ENCODE measurements at regions not wholly inside any gene's neighbourhood (a gene's known extent, or its start where the extent isn't known, plus 50 kb on each side); places are given as distances from the start of the nearest gene placed in this dataset.
A peak's percentile ranks its signal among the peaks of the same experiment; 100 is the strongest.

- no peak for DNase-seq (ENCODE audit: extremely low spot score, unreplicated experiment)
- Mint-ChIP-seq H3K9me3 (ENCODE audit: unreplicated experiment) (peaks cover 5% of the 10 kb centered on the region), H3K4me3 (ENCODE audit: unreplicated experiment) (no peak overlapping the region)
Measured at GRCh38 chr12:14281539-14281938, 83.9 kb upstream of the ATF7IP start.

DNA sequence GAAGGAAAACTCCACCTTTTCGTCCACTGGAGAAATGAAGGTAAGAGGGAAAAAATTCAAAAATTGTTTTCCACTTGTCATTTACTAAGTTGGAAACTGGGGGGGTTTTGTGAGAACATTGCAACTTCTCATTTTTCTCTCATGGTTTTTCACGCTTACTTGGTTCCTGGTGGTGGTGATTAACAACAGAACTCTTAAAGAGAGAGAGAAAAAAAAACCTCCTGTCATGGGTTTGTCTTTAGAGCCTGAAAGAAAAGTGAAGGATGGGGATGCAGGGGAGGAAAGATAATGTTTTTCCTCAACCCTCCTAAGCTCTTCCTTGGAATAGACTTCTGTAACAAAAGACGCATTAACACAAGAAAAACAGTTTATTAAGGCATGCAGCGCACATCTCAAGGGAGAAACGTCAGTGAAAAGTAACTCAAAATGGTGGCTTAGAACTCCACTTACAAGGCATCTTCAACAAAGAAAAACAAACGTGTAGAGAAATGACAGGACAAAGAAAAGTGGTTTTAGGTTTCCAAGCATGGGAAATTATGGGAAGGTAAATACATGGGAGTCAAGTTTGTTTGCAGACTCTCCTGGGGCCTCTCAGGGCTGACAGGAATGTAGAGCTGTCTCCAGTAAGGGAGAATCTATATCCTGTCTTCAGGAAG, 81.9 kb upstream of the ATF7IP start:
- no peak for TF ChIP-seq CTCF (IDR thresholded peaks at IDR 0.05)
- no peak for DNase-seq (ENCODE audit: extremely low spot score, unreplicated experiment)
- no peak overlapping the region for H3K4me3 Mint-ChIP-seq (ENCODE audit: unreplicated experiment)

More at GRCh38 chr12:14281539-14281938, 83.9 kb upstream of the ATF7IP start:
- H3K27ac Mint-ChIP-seq (ENCODE audit: unreplicated experiment), result no peak overlapping the region
- peaks cover 10% of the 10 kb centered on the region for H3K4me1 Mint-ChIP-seq (ENCODE audit: unreplicated experiment)
- H3K27me3 Mint-ChIP-seq (ENCODE audit: unreplicated experiment), result no peaks in the 10 kb centered on the region
- no peaks in the 10 kb centered on the region for H3K36me3 Mint-ChIP-seq (ENCODE audit: unreplicated experiment)
- no peak for TF ChIP-seq CTCF (IDR thresholded peaks at IDR 0.05)

GRCh38 chr12:14284184-14284722, 81.2 kb upstream of the ATF7IP start:
- DNase-seq (ENCODE audit: extremely low spot score, unreplicated experiment), result no peak
- H3K27me3 Mint-ChIP-seq (ENCODE audit: unreplicated experiment), result no peaks in the 10 kb centered on the region
- no peak overlapping the region for H3K4me3 Mint-ChIP-seq (ENCODE audit: unreplicated experiment)

More for the DNA sequence above, 81.9 kb upstream of the ATF7IP start:
- H3K27me3 Mint-ChIP-seq (ENCODE audit: unreplicated experiment), result no peaks in the 10 kb centered on the region
- H3K36me3 Mint-ChIP-seq (ENCODE audit: unreplicated experiment), result no peaks in the 10 kb centered on the region
- H3K9me3 Mint-ChIP-seq (ENCODE audit: unreplicated experiment), result peaks cover 5% of the 10 kb centered on the region
- H3K27ac Mint-ChIP-seq (ENCODE audit: unreplicated experiment), result peak overlapping the region; percentile 35
- H3K4me1 Mint-ChIP-seq (ENCODE audit: unreplicated experiment), result peaks cover 10% of the 10 kb centered on the region

GRCh38 chr12:14289601-14290000, 75.9 kb upstream of the ATF7IP start:
- DNase-seq (ENCODE audit: extremely low spot score, unreplicated experiment), result no peak
- peaks cover 10% of the 10 kb centered on the region for H3K9me3 Mint-ChIP-seq (ENCODE audit: unreplicated experiment)
- no peak overlapping the region for H3K4me3 Mint-ChIP-seq (ENCODE audit: unreplicated experiment)
- H3K27ac Mint-ChIP-seq (ENCODE audit: unreplicated experiment), result no peak overlapping the region
- no peaks in the 10 kb centered on the region for H3K36me3 Mint-ChIP-seq (ENCODE audit: unreplicated experiment)
- no peaks in the 10 kb centered on the region for H3K27me3 Mint-ChIP-seq (ENCODE audit: unreplicated experiment)
- H3K4me1 Mint-ChIP-seq (ENCODE audit: unreplicated experiment), result no peaks in the 10 kb centered on the region
- TF ChIP-seq CTCF (IDR thresholded peaks at IDR 0.05), result no peak

More at GRCh38 chr12:14284184-14284722, 81.2 kb upstream of the ATF7IP start:
- Mint-ChIP-seq H3K4me1 (ENCODE audit: unreplicated experiment) (peaks cover 10% of the 10 kb centered on the region), H3K36me3 (ENCODE audit: unreplicated experiment) (no peaks in the 10 kb centered on the region), H3K9me3 (ENCODE audit: unreplicated experiment) (peaks cover 5% of the 10 kb centered on the region), H3K27ac (ENCODE audit: unreplicated experiment) (peak overlapping the region; percentile 35)
- no peak for TF ChIP-seq CTCF (IDR thresholded peaks at IDR 0.05)

- no peak for DNase-seq (ENCODE audit: extremely low spot score, unreplicated experiment)
- Mint-ChIP-seq H3K27me3 (ENCODE audit: unreplicated experiment) (no peaks in the 10 kb centered on the region), H3K9me3 (ENCODE audit: unreplicated experiment) (peaks cover 10% of the 10 kb centered on the region), H3K4me1 (ENCODE audit: unreplicated experiment) (no peaks in the 10 kb centered on the region), H3K4me3 (ENCODE audit: unreplicated experiment) (no peak overlapping the region), H3K36me3 (ENCODE audit: unreplicated experiment) (no peaks in the 10 kb centered on the region), H3K27ac (ENCODE audit: unreplicated experiment) (no peak overlapping the region)
- TF ChIP-seq CTCF (IDR thresholded peaks at IDR 0.05), result no peak
Measured at GRCh38 chr12:14290951-14291350, 74.5 kb upstream of the ATF7IP start.
